Ishikawa (cell line): ENCODE measurements at regions not wholly inside any gene's neighbourhood (a gene's known extent, or its start where the extent isn't known, plus 50 kb on each side); places are given as distances from the start of the nearest gene placed in this dataset.

ENCODE experiments used
- FOXM1 ChIP-seq: IDR thresholded peaks from 2 replicates; pipeline ENCODE4 v1.6.1; 2012; ENCODE audit warnings: low read depth, borderline replicate concordance
- TF ChIP-seq, protein P1 (sequence below): IDR thresholded peaks from 2 replicates; pipeline ENCODE4 v1.6.1; 2012; ENCODE audit warnings: low read depth, mild to moderate bottlenecking

DNA sequence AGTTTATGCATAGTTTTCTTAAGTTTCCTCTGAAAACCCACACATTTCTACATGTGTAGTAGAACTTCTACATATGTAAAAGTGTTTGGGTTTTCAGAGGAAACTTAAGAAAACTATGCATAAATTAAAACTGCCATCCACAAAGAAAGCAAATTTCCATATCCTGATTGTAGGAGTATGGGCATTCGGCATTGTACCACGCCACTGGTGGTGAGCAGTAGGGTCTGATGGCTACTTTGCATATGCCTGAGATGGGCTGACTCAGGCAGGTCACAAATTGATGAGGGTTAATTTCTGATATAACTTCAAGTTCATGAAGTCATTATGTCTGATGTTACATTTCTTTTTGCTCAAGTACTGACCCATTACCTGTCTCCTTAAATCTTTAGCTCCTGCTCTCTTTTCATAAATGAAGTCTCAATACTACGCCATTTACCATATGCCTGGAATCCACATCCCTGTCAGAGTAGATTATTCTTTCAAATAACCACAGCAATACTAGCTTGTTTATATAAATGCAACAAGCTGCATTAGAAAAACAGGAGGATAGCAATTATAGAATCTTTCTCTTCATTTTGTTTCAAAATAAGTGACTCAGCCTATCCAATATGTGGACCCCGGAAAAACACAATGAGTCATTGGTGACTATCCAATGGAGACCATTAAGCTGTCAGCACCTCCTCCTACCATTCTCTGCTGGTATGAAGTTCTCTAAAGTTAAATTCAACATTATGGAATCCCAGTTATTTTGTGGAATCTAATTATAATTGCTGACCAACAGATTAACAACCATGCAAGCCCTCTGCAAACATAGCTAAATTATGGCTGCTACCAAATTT lies 355.2 kb upstream of the UBE2E3 start:
- TF ChIP-seq, protein P1, sequence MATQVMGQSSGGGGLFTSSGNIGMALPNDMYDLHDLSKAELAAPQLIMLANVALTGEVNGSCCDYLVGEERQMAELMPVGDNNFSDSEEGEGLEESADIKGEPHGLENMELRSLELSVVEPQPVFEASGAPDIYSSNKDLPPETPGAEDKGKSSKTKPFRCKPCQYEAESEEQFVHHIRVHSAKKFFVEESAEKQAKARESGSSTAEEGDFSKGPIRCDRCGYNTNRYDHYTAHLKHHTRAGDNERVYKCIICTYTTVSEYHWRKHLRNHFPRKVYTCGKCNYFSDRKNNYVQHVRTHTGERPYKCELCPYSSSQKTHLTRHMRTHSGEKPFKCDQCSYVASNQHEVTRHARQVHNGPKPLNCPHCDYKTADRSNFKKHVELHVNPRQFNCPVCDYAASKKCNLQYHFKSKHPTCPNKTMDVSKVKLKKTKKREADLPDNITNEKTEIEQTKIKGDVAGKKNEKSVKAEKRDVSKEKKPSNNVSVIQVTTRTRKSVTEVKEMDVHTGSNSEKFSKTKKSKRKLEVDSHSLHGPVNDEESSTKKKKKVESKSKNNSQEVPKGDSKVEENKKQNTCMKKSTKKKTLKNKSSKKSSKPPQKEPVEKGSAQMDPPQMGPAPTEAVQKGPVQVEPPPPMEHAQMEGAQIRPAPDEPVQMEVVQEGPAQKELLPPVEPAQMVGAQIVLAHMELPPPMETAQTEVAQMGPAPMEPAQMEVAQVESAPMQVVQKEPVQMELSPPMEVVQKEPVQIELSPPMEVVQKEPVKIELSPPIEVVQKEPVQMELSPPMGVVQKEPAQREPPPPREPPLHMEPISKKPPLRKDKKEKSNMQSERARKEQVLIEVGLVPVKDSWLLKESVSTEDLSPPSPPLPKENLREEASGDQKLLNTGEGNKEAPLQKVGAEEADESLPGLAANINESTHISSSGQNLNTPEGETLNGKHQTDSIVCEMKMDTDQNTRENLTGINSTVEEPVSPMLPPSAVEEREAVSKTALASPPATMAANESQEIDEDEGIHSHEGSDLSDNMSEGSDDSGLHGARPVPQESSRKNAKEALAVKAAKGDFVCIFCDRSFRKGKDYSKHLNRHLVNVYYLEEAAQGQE, result no peak
- TF ChIP-seq FOXM1, result no peak
